GM10266 (cell line): ENCODE measurements at regions not wholly inside any gene's neighbourhood (a gene's known extent, or its start where the extent isn't known, plus 50 kb on each side); places are given as distances from the start of the nearest gene placed in this dataset.

Source experiments
- DNase-seq: peaks from one replicate; pipeline ENCODE4 v3.0.0; 2012; ENCODE audit errors: extremely low spot score
- CTCF ChIP-seq: IDR thresholded peaks from 2 replicates; pipeline ENCODE4 v1.5.1; 2012; ENCODE audit warnings: mild to moderate bottlenecking, low read depth; ENCODE audit not compliant: control insufficient read depth, insufficient read depth; ENCODE audit errors: missing control alignments

GRCh38 chr5:130801963-130802362 is 363.1 kb downstream of the HINT1 start:
- TF ChIP-seq CTCF, result no peak

DNA sequence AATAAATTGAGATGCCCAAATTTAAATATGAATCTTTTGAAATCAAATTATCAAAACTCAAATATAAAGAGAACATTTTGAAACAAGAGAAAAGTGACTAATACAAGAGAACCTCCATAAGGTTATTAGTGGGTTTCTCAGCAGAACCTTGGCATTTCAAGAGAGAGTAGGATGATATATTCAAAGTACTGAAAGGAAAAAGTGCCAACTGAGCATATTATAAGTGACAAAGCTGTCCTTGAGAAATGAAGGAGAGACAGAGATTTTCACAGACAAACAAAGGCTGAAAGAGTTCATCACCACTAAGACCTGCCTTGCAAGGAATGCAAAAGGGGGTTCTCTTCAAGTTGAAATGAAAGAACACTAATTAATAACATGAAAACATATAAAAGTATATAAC is 366.0 kb downstream of the HINT1 start:
- TF ChIP-seq CTCF, result no peak
- DNase-seq, result no peak

More at GRCh38 chr5:130801963-130802362, 363.1 kb downstream of the HINT1 start:
- DNase-seq, result no peak

- no peak for TF ChIP-seq CTCF
- DNase-seq, result no peak
These were observed 367.8 kb downstream of the HINT1 start for GRCh38 chr5:130797303-130797702.

DNA sequence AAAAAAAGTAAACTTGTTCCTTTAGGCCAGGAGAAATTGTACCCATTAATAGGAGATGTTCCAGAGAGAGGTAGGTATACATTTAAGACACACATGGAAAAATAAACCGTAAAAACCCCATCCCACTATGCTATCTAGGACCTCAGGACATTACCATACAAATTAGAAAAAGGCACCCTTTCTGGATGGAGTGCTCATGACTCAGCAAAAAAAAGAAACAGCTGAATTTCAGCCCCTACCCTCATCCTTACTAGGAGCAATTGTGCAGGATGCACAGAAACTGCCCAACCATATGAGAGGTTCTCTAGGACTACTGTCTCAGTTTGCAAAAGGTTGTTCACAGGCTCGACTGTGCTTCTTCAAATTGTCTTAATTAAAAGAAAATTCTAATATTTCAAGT is 368.2 kb downstream of the HINT1 start:
- DNase-seq, result no peak
- TF ChIP-seq CTCF, result no peak

- TF ChIP-seq CTCF, result no peak
These were observed 369.0 kb downstream of the HINT1 start for GRCh38 chr5:130796032-130796431.

DNA sequence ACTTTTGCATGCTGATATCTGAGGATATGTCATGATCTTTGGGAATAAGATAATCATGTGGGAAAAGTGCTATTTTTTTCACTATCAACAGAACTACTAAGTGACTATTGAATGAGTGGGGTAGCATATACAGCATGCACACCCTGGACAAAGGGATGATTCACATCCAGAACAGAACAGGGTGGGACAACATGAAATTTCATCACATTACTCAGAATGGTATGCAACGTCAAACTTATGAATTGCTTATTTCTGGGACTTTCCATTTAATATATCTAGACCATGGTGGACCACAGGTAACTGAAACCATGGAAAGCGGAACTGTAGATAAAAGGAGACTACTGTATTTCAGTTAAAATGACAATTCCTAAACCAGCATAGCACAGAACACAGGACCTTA is 370.0 kb downstream of the HINT1 start:
- TF ChIP-seq CTCF, result no peak

More at GRCh38 chr5:130796032-130796431, 369.0 kb downstream of the HINT1 start:
- DNase-seq, result no peak

DNA sequence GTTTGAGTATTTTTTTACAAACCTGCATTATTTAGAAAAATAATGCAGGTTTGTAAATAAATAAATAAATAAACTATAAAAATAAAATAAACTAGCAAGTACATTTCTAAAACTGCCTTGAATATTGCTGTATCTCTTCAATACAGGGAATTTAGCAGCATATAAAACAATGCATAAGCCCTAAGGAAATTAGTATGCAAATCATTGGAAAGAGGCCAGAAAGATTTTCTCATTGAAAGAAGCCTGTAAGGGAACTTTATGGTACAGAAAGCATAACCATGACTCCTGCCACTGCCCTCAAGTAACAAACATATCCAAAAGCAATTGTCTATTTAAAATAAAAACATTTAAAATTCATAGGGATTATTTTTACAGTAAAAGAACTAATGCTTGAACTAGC is 387.3 kb downstream of the HINT1 start:
- no peak for TF ChIP-seq CTCF
- DNase-seq, result no peak

More for the DNA sequence above, 370.0 kb downstream of the HINT1 start:
- no peak for DNase-seq
